Tibial nerve (tissue), 3 donors: ENCODE measurements at regions not wholly inside any gene's neighbourhood (a gene's known extent, or its start where the extent isn't known, plus 50 kb on each side); places are given as distances from the start of the nearest gene placed in this dataset.

Experiments used
- POLR2A ChIP-seq, 2 donors: fragments of 450-650 bp; IDR thresholded peaks; one replicate each; pipeline ENCODE4 v1.6.1; 2017; ENCODE audit warnings: antibody characterized with exemption in 2 of 2, mild to moderate bottlenecking in 2 of 2, moderate library complexity in 2 of 2
- TF ChIP-seq, protein P1 (sequence below), 5 experiments: fragments of 200-600 bp in 3 of 5; fragments of 450-650 bp in 2 of 5; sonication (generic) in 3 of 5; IDR thresholded peaks; one replicate each; pipeline ENCODE4 v1.5.1; 2016 to 2019; ENCODE audit warnings: antibody characterized with exemption in 5 of 5, mild to moderate bottlenecking in 3 of 5, moderate library complexity in 2 of 5

DNA sequence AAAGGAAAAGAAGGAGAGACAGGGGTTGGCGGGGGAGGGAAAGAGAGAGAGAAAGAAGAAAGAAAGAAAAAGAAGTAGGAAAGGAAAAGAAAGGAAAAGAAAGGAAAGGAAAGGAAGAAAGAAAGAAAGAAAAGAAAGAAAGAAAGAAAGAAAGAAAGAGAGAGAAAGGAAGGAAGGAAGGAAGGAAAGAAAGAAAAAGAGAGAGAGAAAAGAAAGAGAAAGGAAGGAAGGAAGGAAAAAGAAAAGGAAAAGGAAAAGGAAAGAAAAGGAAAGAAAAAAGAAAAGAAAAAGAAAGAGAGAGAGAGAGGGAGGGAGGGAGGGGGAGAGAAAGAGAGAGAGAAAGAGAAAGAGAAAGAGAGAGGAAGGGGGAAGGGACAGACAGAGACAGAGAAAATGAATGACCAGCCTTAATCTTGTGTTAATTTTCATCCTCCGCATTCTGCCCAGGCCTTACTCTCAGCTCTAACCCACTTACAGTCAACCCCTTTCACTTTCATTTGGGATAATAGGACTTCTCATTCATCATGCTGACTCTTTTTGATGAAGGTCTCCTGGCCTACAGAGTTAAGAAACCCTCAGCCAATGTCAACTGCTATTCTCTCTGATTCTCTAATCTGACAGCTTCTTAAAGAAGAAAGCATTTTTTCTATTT lies 207.3 kb downstream of the SUCLG1 start:
- TF ChIP-seq, protein P1, sequence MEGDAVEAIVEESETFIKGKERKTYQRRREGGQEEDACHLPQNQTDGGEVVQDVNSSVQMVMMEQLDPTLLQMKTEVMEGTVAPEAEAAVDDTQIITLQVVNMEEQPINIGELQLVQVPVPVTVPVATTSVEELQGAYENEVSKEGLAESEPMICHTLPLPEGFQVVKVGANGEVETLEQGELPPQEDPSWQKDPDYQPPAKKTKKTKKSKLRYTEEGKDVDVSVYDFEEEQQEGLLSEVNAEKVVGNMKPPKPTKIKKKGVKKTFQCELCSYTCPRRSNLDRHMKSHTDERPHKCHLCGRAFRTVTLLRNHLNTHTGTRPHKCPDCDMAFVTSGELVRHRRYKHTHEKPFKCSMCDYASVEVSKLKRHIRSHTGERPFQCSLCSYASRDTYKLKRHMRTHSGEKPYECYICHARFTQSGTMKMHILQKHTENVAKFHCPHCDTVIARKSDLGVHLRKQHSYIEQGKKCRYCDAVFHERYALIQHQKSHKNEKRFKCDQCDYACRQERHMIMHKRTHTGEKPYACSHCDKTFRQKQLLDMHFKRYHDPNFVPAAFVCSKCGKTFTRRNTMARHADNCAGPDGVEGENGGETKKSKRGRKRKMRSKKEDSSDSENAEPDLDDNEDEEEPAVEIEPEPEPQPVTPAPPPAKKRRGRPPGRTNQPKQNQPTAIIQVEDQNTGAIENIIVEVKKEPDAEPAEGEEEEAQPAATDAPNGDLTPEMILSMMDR (IDR thresholded peaks at IDR 0.05): no peak
- TF ChIP-seq POLR2A (IDR thresholded peaks at IDR 0.05): no peak
